HEK293 (cell line): ENCODE measurements at regions not wholly inside any gene's neighbourhood (a gene's known extent, or its start where the extent isn't known, plus 50 kb on each side); places are given as distances from the start of the nearest gene placed in this dataset.

Experiments
- CTCF ChIA-PET: fragments of 350-600 bp; formaldehyde crosslinking; extraction: SDS; loops from one replicate; lab custom pipeline; 2021; ENCODE audit warnings: antibody characterized with exemption; lab: Yijun Ruan, JAX
- POLR2A ChIA-PET: fragments of 300-600 bp; formaldehyde crosslinking; extraction: SDS; loops from one replicate; lab custom pipeline; 2020; ENCODE audit warnings: antibody characterized with exemption, inconsistent platforms; lab: Yijun Ruan, JAX
- H3K27ac ChIP-seq: fragments of 200-500 bp; sonication (Bioruptor generic); 2 replicates; pipeline ENCODE4 v1.5.1; 2014; ENCODE audit warnings: low read depth, low read length, control low read depth, inconsistent platforms; ENCODE audit errors: extremely low read depth
- H3K36me3 ChIP-seq, 2 experiments: fragments of 200-500 bp in 1 of 2; sonication (Bioruptor generic) in 1 of 2; 1 replicate in 1 of 2; 2 replicates in 1 of 2; pipeline ENCODE4 v1.5.1; 2014 to 2017; ENCODE audit warnings: inconsistent platforms in 2 of 2, low read length in 2 of 2; ENCODE audit not compliant: control insufficient read depth in 2 of 2, insufficient read depth in 1 of 2
- H3K4me1 ChIP-seq: fragments of 200-500 bp; sonication (Bioruptor generic); 2 replicates; pipeline ENCODE4 v1.5.1; 2014; ENCODE audit warnings: mild to moderate bottlenecking, low read length, inconsistent platforms; ENCODE audit not compliant: control insufficient read depth, insufficient read depth
- H3K4me3 ChIP-seq: 2 replicates; pipeline ENCODE4 v1.5.1; 2011; ENCODE audit warnings: low read depth, mild to moderate bottlenecking, control low read depth, low read length, moderate library complexity
- H3K9me3 ChIP-seq: fragments of 200-500 bp; sonication (Bioruptor generic); 2 replicates; pipeline ENCODE4 v1.5.1; 2014; ENCODE audit warnings: low read depth, low read length, inconsistent platforms; ENCODE audit not compliant: control insufficient read depth, insufficient read depth
- AEBP2 ChIP-seq: fragments of 450-650 bp; formaldehyde crosslinking; IDR thresholded peaks from 2 replicates; pipeline ENCODE4 v1.5.1; 2016; ENCODE audit warnings: missing biosample characterization, missing genetic modification characterization, borderline replicate concordance
- HOXC10 ChIP-seq: sonication (generic); formaldehyde crosslinking; IDR thresholded peaks from 2 replicates; pipeline ENCODE4 v1.8.1; 2023; ENCODE audit warnings: mild to moderate bottlenecking, missing genetic modification reagents
- KLF9 ChIP-seq: fragments of 450-650 bp; formaldehyde crosslinking; IDR thresholded peaks from 2 replicates; pipeline ENCODE4 v1.5.1; 2016; ENCODE audit warnings: missing biosample characterization, missing genetic modification characterization, low read depth
- PATZ1 ChIP-seq: fragments of 450-650 bp; formaldehyde crosslinking; IDR thresholded peaks from 2 replicates; pipeline ENCODE4 v1.5.1; 2016; ENCODE audit warnings: missing biosample characterization, missing genetic modification characterization
- SP3 ChIP-seq: fragments of 450-650 bp; formaldehyde crosslinking; IDR thresholded peaks from 2 replicates; pipeline ENCODE4 v1.5.1; 2016; ENCODE audit warnings: missing biosample characterization, missing genetic modification characterization
- WT1 ChIP-seq: fragments of 450-650 bp; formaldehyde crosslinking; IDR thresholded peaks from 2 replicates; pipeline ENCODE4 v1.5.1; 2016; ENCODE audit warnings: missing biosample characterization, missing genetic modification characterization
- ZBTB17 ChIP-seq: fragments of 450-650 bp; formaldehyde crosslinking; IDR thresholded peaks from 2 replicates; pipeline ENCODE4 v1.5.1; 2016; ENCODE audit warnings: missing biosample characterization, missing genetic modification characterization
- ZBTB21 ChIP-seq: fragments of 450-650 bp; formaldehyde crosslinking; IDR thresholded peaks from 2 replicates; pipeline ENCODE4 v1.5.1; 2017; ENCODE audit warnings: missing biosample characterization, missing genetic modification characterization
- ZBTB49 ChIP-seq: fragments of 450-650 bp; formaldehyde crosslinking; IDR thresholded peaks from 2 replicates; pipeline ENCODE4 v1.5.1; 2016; ENCODE audit warnings: missing biosample characterization, missing genetic modification characterization, low read depth
- ZEB2 ChIP-seq: fragments of 450-650 bp; formaldehyde crosslinking; IDR thresholded peaks from 2 replicates; pipeline ENCODE4 v1.5.1; 2016; ENCODE audit warnings: missing biosample characterization, missing genetic modification characterization
- ZFP41 ChIP-seq: fragments of 450-650 bp; formaldehyde crosslinking; IDR thresholded peaks from 2 replicates; pipeline ENCODE4 v1.5.1; 2016; ENCODE audit warnings: missing biosample characterization, missing genetic modification characterization, borderline replicate concordance
- ZNF133 ChIP-seq: fragments of 450-650 bp; formaldehyde crosslinking; IDR thresholded peaks from 2 replicates; pipeline ENCODE4 v1.5.1; 2016; ENCODE audit warnings: missing biosample characterization, missing genetic modification characterization
- ZNF140 ChIP-seq: fragments of 450-650 bp; formaldehyde crosslinking; IDR thresholded peaks from 2 replicates; pipeline ENCODE4 v1.5.1; 2016; ENCODE audit warnings: missing biosample characterization, missing genetic modification characterization
- ZNF169 ChIP-seq: fragments of 450-650 bp; formaldehyde crosslinking; IDR thresholded peaks from 2 replicates; pipeline ENCODE4 v1.5.1; 2016; ENCODE audit warnings: missing biosample characterization, missing genetic modification characterization
- ZNF239 ChIP-seq: fragments of 450-650 bp; formaldehyde crosslinking; IDR thresholded peaks from 2 replicates; pipeline ENCODE4 v1.5.1; 2016; ENCODE audit warnings: missing biosample characterization, missing genetic modification characterization
- ZNF26 ChIP-seq: fragments of 450-650 bp; formaldehyde crosslinking; IDR thresholded peaks from 2 replicates; pipeline ENCODE4 v1.5.1; 2016; ENCODE audit warnings: missing biosample characterization, missing genetic modification characterization
- ZNF266 ChIP-seq: fragments of 450-650 bp; formaldehyde crosslinking; IDR thresholded peaks from 2 replicates; pipeline ENCODE4 v1.5.1; 2016; ENCODE audit warnings: missing biosample characterization, missing genetic modification characterization, low read depth
- ZNF324 ChIP-seq: fragments of 450-650 bp; formaldehyde crosslinking; IDR thresholded peaks from 2 replicates; pipeline ENCODE4 v1.5.1; 2016; ENCODE audit warnings: missing biosample characterization, missing genetic modification characterization
- ZNF335 ChIP-seq: fragments of 450-650 bp; formaldehyde crosslinking; conservative IDR thresholded peaks from 2 replicates; pipeline ENCODE4 v1.5.1; 2016; ENCODE audit warnings: missing biosample characterization, missing genetic modification characterization
- ZNF391 ChIP-seq: fragments of 450-650 bp; formaldehyde crosslinking; IDR thresholded peaks from 2 replicates; pipeline ENCODE4 v1.5.1; 2016; ENCODE audit warnings: low read depth, missing biosample characterization, missing genetic modification characterization, borderline replicate concordance
- ZNF398 ChIP-seq: fragments of 450-650 bp; formaldehyde crosslinking; IDR thresholded peaks from 2 replicates; pipeline ENCODE4 v1.5.1; 2017; ENCODE audit warnings: missing biosample characterization, missing genetic modification characterization
- ZNF423 ChIP-seq: fragments of 450-650 bp; formaldehyde crosslinking; IDR thresholded peaks from 2 replicates; pipeline ENCODE4 v1.5.1; 2016; ENCODE audit warnings: missing biosample characterization, missing genetic modification characterization
- ZNF530 ChIP-seq: fragments of 450-650 bp; formaldehyde crosslinking; IDR thresholded peaks from 2 replicates; pipeline ENCODE4 v1.5.1; 2016; ENCODE audit warnings: low read depth, missing biosample characterization, missing genetic modification characterization
- ZNF623 ChIP-seq: fragments of 450-650 bp; formaldehyde crosslinking; IDR thresholded peaks from 2 replicates; pipeline ENCODE4 v1.5.1; 2016; ENCODE audit warnings: missing biosample characterization, missing genetic modification characterization
- ZNF747 ChIP-seq: fragments of 450-650 bp; formaldehyde crosslinking; IDR thresholded peaks from 2 replicates; pipeline ENCODE4 v1.5.1; 2016; ENCODE audit warnings: missing biosample characterization, missing genetic modification characterization
- ZNF837 ChIP-seq: fragments of 450-650 bp; formaldehyde crosslinking; IDR thresholded peaks from 2 replicates; pipeline ENCODE4 v1.5.1; 2016; ENCODE audit warnings: missing biosample characterization, missing genetic modification characterization
- ZNF843 ChIP-seq: fragments of 450-650 bp; formaldehyde crosslinking; IDR thresholded peaks from 2 replicates; pipeline ENCODE4 v1.5.1; 2016; ENCODE audit warnings: missing biosample characterization, missing genetic modification characterization

GRCh38 chr2:123513351-123513750, 511.7 kb upstream of the CNTNAP5 start (continued):
- TF ChIP-seq ZNF398 (tag by site-specific recombination) (no peak), ZNF391 (tag by site-specific recombination) (no peak), ZBTB17 (no peak), ZEB2 (tag by site-specific recombination) (no peak), ZNF423 (tag by site-specific recombination) (no peak), ZNF530 (no peak), ZNF843 (tag by site-specific recombination) (no peak), ZNF169 (no peak)

- no peak overlapping the region for H3K27ac ChIP-seq
- no peak for TF ChIP-seq ZNF140 (tag by site-specific recombination)
- no peak for TF ChIP-seq ZNF837
- no peak for TF ChIP-seq PATZ1
- TF ChIP-seq ZNF623 = no peak
- no peak for TF ChIP-seq ZNF239
- TF ChIP-seq SP3 (tag by site-specific recombination) = no peak
- no peak for TF ChIP-seq ZNF26 (tag by site-specific recombination)
- no peak for TF ChIP-seq WT1 (tag by site-specific recombination)
- no peaks in the 10 kb centered on the region for H3K4me1 ChIP-seq
- H3K4me3 ChIP-seq = no peak overlapping the region
- ChIA-PET CTCF (no interaction called here), POLR2A (no interaction called here)
- no peaks in the 10 kb centered on the region for H3K9me3 ChIP-seq
- no peaks in the 10 kb centered on the region for H3K36me3 ChIP-seq
These were observed 510.4 kb upstream of the CNTNAP5 start for GRCh38 chr2:123514613-123515207.

GRCh38 chr2:123518367-123518766, 506.7 kb upstream of the CNTNAP5 start:
- Histone ChIP-seq H3K4me3 (no peak overlapping the region), H3K9me3 (no peaks in the 10 kb centered on the region), H3K36me3 (no peaks in the 10 kb centered on the region), H3K4me1 (no peaks in the 10 kb centered on the region), H3K27ac (no peak overlapping the region)
- ChIA-PET POLR2A (interaction anchor here (0.6 kb wide), 1 partner anchor 34 kb away, joined by 6 read pairs; no protein-coding TSS in a partner anchor), CTCF (no interaction called here)
- TF ChIP-seq ZNF324 (tag by site-specific recombination) (no peak), ZNF133 (tag by site-specific recombination) (no peak), HOXC10 (no peak), ZNF747 (no peak), ZBTB49 (tag by site-specific recombination) (no peak), ZFP41 (tag by site-specific recombination) (no peak), ZNF335 (tag by site-specific recombination) (no peak), ZNF266 (tag by site-specific recombination) (no peak), KLF9 (tag by site-specific recombination) (no peak), AEBP2 (tag by site-specific recombination) (no peak), ZBTB21 (tag by site-specific recombination) (no peak)
